K562 (cell line): ENCODE measurements at regions not wholly inside any gene's neighbourhood (a gene's known extent, or its start where the extent isn't known, plus 50 kb on each side); places are given as distances from the start of the nearest gene placed in this dataset.

Experiments
- ATAC-seq: fragments of 200-7000 bp; cut with Tn5 transposase; 3 replicates; pipeline ENCODE4 v1.9.1; 2020; ENCODE audit warnings: moderate library complexity
- BruUV-seq: library from RNA; stranded (reverse); fragments of 400-500 nt; replicated peaks from 2 replicates; lab custom pipeline; 2021; lab: Mats Ljungman, UMichigan
- CTCF ChIA-PET: fragments of 300-600 bp; formaldehyde crosslinking; extraction: SDS; loops from one replicate; lab custom pipeline; 2021; ENCODE audit warnings: low intra/inter-chr PET ratio; lab: Yijun Ruan, JAX
- POLR2A ChIA-PET: fragments of 300-600, 350-650 bp; sonication (Branson Sonifier 250); formaldehyde crosslinking; extraction: SDS; loops from one replicate; lab custom pipeline; 2021; ENCODE audit warnings: antibody characterized with exemption, inconsistent platforms; lab: Yijun Ruan, JAX
- DNase-seq, 4 experiments: peaks; one replicate each; pipeline versions ENCODE4 v3.0.0 to v3.0.0-alpha.2; 2011 to 2018; ENCODE audit warnings: low spot score in 3 of 4, mixed read lengths in 3 of 4; ENCODE audit errors: extremely low read depth in 1 of 4
- FAIRE-seq: peaks from 2 replicates; lab custom pipeline; 2011; peaks lifted over from hg19 to GRCh38; lab: Jason Lieb, UNC
- H2AFZ ChIP-seq: 2 replicates; pipeline ENCODE4 v1.6.0; 2011; ENCODE audit warnings: low read depth, low read length, control low read depth, inconsistent platforms
- H3K27ac ChIP-seq: fragments of 200-600 bp; 3 replicates; pipeline ENCODE4 v1.8.0; 2011; ENCODE audit warnings: low read depth, mild to moderate bottlenecking, control low read depth, inconsistent platforms, low read length, moderate library complexity, mixed read lengths; ENCODE audit errors: extremely low read depth
- H3K27me3 ChIP-seq, 2 experiments: fragments of 300-600 bp in 1 of 2; 2 replicates in 1 of 2; 3 replicates in 1 of 2; pipeline versions ENCODE4 v1.6.0 to v1.8.0; 2011; ENCODE audit warnings: inconsistent platforms in 2 of 2, low read length in 2 of 2, mild to moderate bottlenecking in 1 of 2, mixed read lengths in 1 of 2, moderate library complexity in 1 of 2; ENCODE audit not compliant: control insufficient read depth in 2 of 2, insufficient read depth in 2 of 2
- H3K36me3 ChIP-seq: fragments of 300-600 bp; 3 replicates; pipeline ENCODE4 v1.8.0; 2011; ENCODE audit warnings: mild to moderate bottlenecking, low read length, inconsistent platforms; ENCODE audit not compliant: control insufficient read depth, insufficient read depth
- H3K4me1 ChIP-seq, 2 experiments: fragments of 200-600 bp in 1 of 2; replicated peaks in 1 of 2; 2 replicates in 1 of 2; 3 replicates in 1 of 2; pipeline versions ENCODE4 v1.5.1 to v1.8.0; 2011; ENCODE audit warnings: inconsistent platforms in 2 of 2, low read length in 2 of 2, mild to moderate bottlenecking in 1 of 2, mixed read lengths in 1 of 2, moderate library complexity in 1 of 2; ENCODE audit not compliant: control insufficient read depth in 2 of 2, insufficient read depth in 2 of 2
- H3K4me2 ChIP-seq: 2 replicates; pipeline ENCODE4 v1.6.1; 2011; ENCODE audit warnings: low read length, control low read depth, inconsistent platforms, mixed read lengths; ENCODE audit not compliant: insufficient read depth
- H3K4me3 ChIP-seq: fragments of 200-600 bp; sonication (generic), shearing (Covaris generic); 2 replicates; pipeline ENCODE4 v1.5.1; 2016; ENCODE audit warnings: control low read depth, inconsistent platforms
- H3K79me2 ChIP-seq: fragments of 200-600 bp; 3 replicates; pipeline ENCODE4 v1.8.0; 2011; ENCODE audit warnings: low read length, inconsistent platforms; ENCODE audit not compliant: control insufficient read depth, insufficient read depth
- H3K9ac ChIP-seq, 2 experiments: 2 replicates each; pipeline versions ENCODE4 v1.6.0 to v1.6.1; 2011; ENCODE audit warnings: low read depth in 2 of 2, low read length in 2 of 2, control low read depth in 1 of 2, inconsistent platforms in 1 of 2, mild to moderate bottlenecking in 1 of 2, mixed read lengths in 1 of 2; ENCODE audit not compliant: insufficient read depth in 1 of 2
- H3K9me1 ChIP-seq: one replicate; pipeline ENCODE4 v1.6.0; 2011; ENCODE audit warnings: inconsistent platforms, mild to moderate bottlenecking, low read length, moderate library complexity; ENCODE audit not compliant: control insufficient read depth, insufficient read depth
- H3K9me3 ChIP-seq: replicated peaks from 2 replicates; pipeline ENCODE4 v1.5.1; 2011; ENCODE audit warnings: low read depth, low read length, inconsistent platforms; ENCODE audit not compliant: control insufficient read depth, insufficient read depth
- H4K20me1 ChIP-seq: replicated peaks from 2 replicates; pipeline ENCODE4 v1.6.1; 2011; ENCODE audit warnings: low read length, inconsistent platforms, mixed read lengths; ENCODE audit not compliant: control insufficient read depth, insufficient read depth
- NCOR1 ChIP-seq: fragments of 450-650 bp; IDR thresholded peaks from 2 replicates; pipeline ENCODE4 v1.6.1; 2016; ENCODE audit warnings: mild to moderate bottlenecking, moderate library complexity
- NFATC3 ChIP-seq: fragments of 450-650 bp; IDR thresholded peaks from 2 replicates; pipeline ENCODE4 v1.6.1; 2017; ENCODE audit warnings: mild to moderate bottlenecking
- ZNF133 ChIP-seq: fragments of 250-450 bp; sonication (Bioruptor Pico); IDR thresholded peaks from 2 replicates; pipeline ENCODE4 v1.4.0; 2020; ENCODE audit warnings: mild to moderate bottlenecking
- WGBS: fragments of 100-300 bp; shearing (Covaris generic); methylation state at CpG from one replicate; pipeline ENCODE4 v1.1.6; 2016; ENCODE audit warnings: low coverage, mixed read lengths; ENCODE audit not compliant: insufficient coverage; ENCODE audit errors: missing lambda C conversion rate; 5-methylcytosine and 5-hydroxymethylcytosine counted together
- in situ Hi-C: fragments of 300-500 bp; cut with MboI; formaldehyde crosslinking; loops from 4 replicates; pipeline ENCODE4 v1.15.0; 2018; ENCODE audit warnings: inconsistent platforms, mixed read lengths
- intact Hi-C: fragments of 100-400 bp; cut with micrococcal nuclease; formaldehyde crosslinking; loops from 2 replicates; pipeline ENCODE4 v1.14.2; 2022
- TF ChIP-seq, protein P1 (sequence below): fragments of 200-800 bp; sonication (Bioruptor generic); IDR thresholded peaks from 2 replicates; pipeline ENCODE4 v1.6.1; 2017; ENCODE audit warnings: missing genetic modification characterization, missing compliant biosample characterization
- TF ChIP-seq, protein P2 (sequence below): fragments of 450-650 bp; IDR thresholded peaks from 2 replicates; pipeline ENCODE4 v1.6.1; 2016

GRCh38 chr16:86968866-86969265, 348.3 kb downstream of the C16orf95 start:
- Histone ChIP-seq H3K36me3 (no peaks in the 10 kb centered on the region), H3K9me3 (no peaks in the 10 kb centered on the region), H3K9me1 (no peaks in the 10 kb centered on the region), H3K79me2 (no peaks in the 10 kb centered on the region), H3K4me1 (no peaks in the 10 kb centered on the region; a peak in 1 of 5 replicates), H3K4me2 (no peak overlapping the region), H3K27me3 (peaks cover 24 to 65% of the 10 kb centered on the region in 2 experiments), H3K9ac (no peak overlapping the region), H2AFZ (no peak overlapping the region), H4K20me1 (peaks cover 5% of the 10 kb centered on the region; the same call in 1 of the 2 replicates), H3K4me3 (no peak overlapping the region), H3K27ac (no peak overlapping the region)
- POLR2A ChIA-PET: interaction anchor here (0.7 kb wide), 1 partner anchor 91 kb away, joined by 3 read pairs; no protein-coding TSS in a partner anchor
- CTCF ChIA-PET: no interaction called here
- no peak for FAIRE-seq
- intact Hi-C loops: no loop called here
- TF ChIP-seq, protein P1, sequence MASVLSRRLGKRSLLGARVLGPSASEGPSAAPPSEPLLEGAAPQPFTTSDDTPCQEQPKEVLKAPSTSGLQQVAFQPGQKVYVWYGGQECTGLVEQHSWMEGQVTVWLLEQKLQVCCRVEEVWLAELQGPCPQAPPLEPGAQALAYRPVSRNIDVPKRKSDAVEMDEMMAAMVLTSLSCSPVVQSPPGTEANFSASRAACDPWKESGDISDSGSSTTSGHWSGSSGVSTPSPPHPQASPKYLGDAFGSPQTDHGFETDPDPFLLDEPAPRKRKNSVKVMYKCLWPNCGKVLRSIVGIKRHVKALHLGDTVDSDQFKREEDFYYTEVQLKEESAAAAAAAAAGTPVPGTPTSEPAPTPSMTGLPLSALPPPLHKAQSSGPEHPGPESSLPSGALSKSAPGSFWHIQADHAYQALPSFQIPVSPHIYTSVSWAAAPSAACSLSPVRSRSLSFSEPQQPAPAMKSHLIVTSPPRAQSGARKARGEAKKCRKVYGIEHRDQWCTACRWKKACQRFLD (CRISPR knock-in tag): no peak
- TF ChIP-seq, protein P2, sequence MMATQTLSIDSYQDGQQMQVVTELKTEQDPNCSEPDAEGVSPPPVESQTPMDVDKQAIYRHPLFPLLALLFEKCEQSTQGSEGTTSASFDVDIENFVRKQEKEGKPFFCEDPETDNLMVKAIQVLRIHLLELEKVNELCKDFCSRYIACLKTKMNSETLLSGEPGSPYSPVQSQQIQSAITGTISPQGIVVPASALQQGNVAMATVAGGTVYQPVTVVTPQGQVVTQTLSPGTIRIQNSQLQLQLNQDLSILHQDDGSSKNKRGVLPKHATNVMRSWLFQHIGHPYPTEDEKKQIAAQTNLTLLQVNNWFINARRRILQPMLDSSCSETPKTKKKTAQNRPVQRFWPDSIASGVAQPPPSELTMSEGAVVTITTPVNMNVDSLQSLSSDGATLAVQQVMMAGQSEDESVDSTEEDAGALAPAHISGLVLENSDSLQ: peak; percentile 12; the same call in 1 of the 2 replicates
- DNase-seq: peak in 2 of 4 experiments; percentile 22 to 28
- BruUV-seq: no TSS peak
- in situ Hi-C loops: no loop called here
- ATAC-seq: no peak
- 0% methylated on average over 16 of the region's 16 CpGs for WGBS

DNA sequence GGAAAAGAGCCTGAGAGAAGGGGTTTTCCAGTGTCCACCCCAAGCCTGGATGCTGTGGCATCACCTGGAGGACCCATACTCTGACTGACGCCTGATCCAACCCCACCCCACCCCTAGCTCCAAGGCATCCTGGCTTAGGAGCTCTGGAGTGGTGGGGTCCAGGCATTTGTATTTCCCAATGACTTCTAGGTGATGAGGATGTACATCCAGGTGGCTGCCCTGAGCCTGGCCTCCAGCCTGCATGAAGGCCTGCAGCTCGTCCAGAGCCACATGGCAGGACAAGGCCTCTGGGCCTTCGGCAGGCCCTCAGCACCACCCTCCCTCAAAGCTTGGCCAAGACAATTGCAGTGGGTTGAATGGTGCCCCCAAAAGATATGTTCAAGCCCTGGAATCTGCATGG, 347.5 kb downstream of the C16orf95 start:
- H3K27me3 ChIP-seq: peaks cover 24 to 59% of the 10 kb centered on the region in 2 experiments
- FAIRE-seq (no peak), ATAC-seq (no peak), DNase-seq (no peak)
- H3K9ac ChIP-seq: no peak overlapping the region
- H3K4me1 ChIP-seq: no peaks in the 10 kb centered on the region; a peak in 1 of 5 replicates
- no peak overlapping the region for H3K27ac ChIP-seq
- no peak overlapping the region for H3K4me2 ChIP-seq
- no peaks in the 10 kb centered on the region for H4K20me1 ChIP-seq
- H3K36me3 ChIP-seq: no peaks in the 10 kb centered on the region
- no peak for TF ChIP-seq NFATC3
- no peak for TF ChIP-seq ZNF133 (CRISPR knock-in tag)
- TF ChIP-seq NCOR1: no peak
- H3K4me3 ChIP-seq: no peak overlapping the region
- no peaks in the 10 kb centered on the region for H3K79me2 ChIP-seq
- no peaks in the 10 kb centered on the region for H3K9me3 ChIP-seq
- WGBS: 0% methylated on average over 3 of the region's 3 CpGs
- in situ Hi-C loops: no loop called here
- intact Hi-C loops: no loop called here
- ChIA-PET CTCF (no interaction called here), POLR2A (no interaction called here)
- no peak overlapping the region for H2AFZ ChIP-seq
- BruUV-seq: no TSS peak
- no peaks in the 10 kb centered on the region for H3K9me1 ChIP-seq
